EL (cell line): ENCODE measurements at regions not wholly inside any gene's neighbourhood (a gene's known extent, or its start where the extent isn't known, plus 50 kb on each side); places are given as distances from the start of the nearest gene placed in this dataset.
"Not testable (repeated sequence)": the region's sequence is repeated elsewhere in the genome, so short reads cannot be mapped to it uniquely, and the experiment has no call there.

Experiments used
- DNase-seq: peaks from one replicate; pipeline ENCODE4 v3.0.0-alpha.2; 2016

GRCh38 chr12:17206553-17206952 lies 600.6 kb upstream of the LMO3 start:
- DNase-seq = no peak

GRCh38 chr12:17204289-17205054 lies 598.5 kb upstream of the LMO3 start:
- no peak for DNase-seq

GRCh38 chr12:17203497-17203896 lies 597.5 kb upstream of the LMO3 start:
- no peak for DNase-seq

- DNase-seq = no peak
These were observed 592.0 kb upstream of the LMO3 start for GRCh38 chr12:17197971-17198370.

GRCh38 chr12:17192721-17193120 lies 586.8 kb upstream of the LMO3 start:
- DNase-seq = no peak

GRCh38 chr12:17169726-17170471 lies 563.9 kb upstream of the LMO3 start:
- no peak for DNase-seq

GRCh38 chr12:17159506-17160300 lies 553.7 kb upstream of the LMO3 start:
- DNase-seq = no peak

- DNase-seq = no peak
These were observed 552.2 kb upstream of the LMO3 start for GRCh38 chr12:17158201-17158600.

GRCh38 chr12:17151917-17152316 lies 546.0 kb upstream of the LMO3 start:
- no peak for DNase-seq

GRCh38 chr12:17148706-17149105 lies 542.7 kb upstream of the LMO3 start:
- DNase-seq = no peak

- no peak for DNase-seq
These were observed 536.9 kb upstream of the LMO3 start for GRCh38 chr12:17142856-17143255.

- no peak for DNase-seq
These were observed 534.0 kb upstream of the LMO3 start for GRCh38 chr12:17139931-17140330.

- no peak for DNase-seq
These were observed 531.4 kb upstream of the LMO3 start for GRCh38 chr12:17137396-17137795.

- no peak for DNase-seq
These were observed 528.4 kb upstream of the LMO3 start for GRCh38 chr12:17134315-17134714.

- no peak for DNase-seq
These were observed 526.4 kb upstream of the LMO3 start for GRCh38 chr12:17132336-17132735.

- not testable (repeated sequence) for DNase-seq
These were observed 510.6 kb upstream of the LMO3 start for GRCh38 chr12:17116538-17116937.

- no peak for DNase-seq
These were observed 504.4 kb upstream of the LMO3 start for GRCh38 chr12:17110316-17110715.

GRCh38 chr12:17108877-17109541 lies 503.0 kb upstream of the LMO3 start:
- DNase-seq = no peak

- DNase-seq = no peak
These were observed 498.8 kb upstream of the LMO3 start for GRCh38 chr12:17104801-17105200.

- no peak for DNase-seq
These were observed 491.7 kb upstream of the LMO3 start for GRCh38 chr12:17097674-17098073.

- no peak for DNase-seq
These were observed 478.9 kb upstream of the LMO3 start for GRCh38 chr12:17084831-17085230.

GRCh38 chr12:17079251-17079909 lies 473.4 kb upstream of the LMO3 start:
- DNase-seq = no peak

- DNase-seq = no peak
These were observed 471.6 kb upstream of the LMO3 start for GRCh38 chr12:17077594-17077993.
